HEK293 (cell line): ENCODE measurements at regions not wholly inside any gene's neighbourhood (a gene's known extent, or its start where the extent isn't known, plus 50 kb on each side); places are given as distances from the start of the nearest gene placed in this dataset.

Source experiments
- CTCF ChIP-seq: fragments of 450-650 bp; formaldehyde crosslinking; IDR thresholded peaks from 2 replicates; pipeline ENCODE4 v1.5.1; 2016; ENCODE audit warnings: missing biosample characterization, missing genetic modification characterization
- PRDM2 ChIP-seq: fragments of 450-650 bp; formaldehyde crosslinking; IDR thresholded peaks from 2 replicates; pipeline ENCODE4 v1.5.1; 2016; ENCODE audit warnings: missing biosample characterization, missing genetic modification characterization, borderline replicate concordance
- SP2 ChIP-seq: fragments of 450-650 bp; formaldehyde crosslinking; IDR thresholded peaks from 2 replicates; pipeline ENCODE4 v1.5.1; 2016; ENCODE audit warnings: missing biosample characterization, missing genetic modification characterization
- ZBTB7A ChIP-seq: fragments of 450-650 bp; formaldehyde crosslinking; IDR thresholded peaks from 2 replicates; pipeline ENCODE4 v1.5.1; 2016; ENCODE audit warnings: low read depth, missing biosample characterization, missing genetic modification characterization
- ZNF19 ChIP-seq: fragments of 450-650 bp; formaldehyde crosslinking; IDR thresholded peaks from 2 replicates; pipeline ENCODE4; 2016; ENCODE audit warnings: missing biosample characterization, missing genetic modification characterization, low read depth
- ZNF292 ChIP-seq: fragments of 450-650 bp; formaldehyde crosslinking; IDR thresholded peaks from 2 replicates; pipeline ENCODE4 v1.5.1; 2016; ENCODE audit warnings: low read depth, missing biosample characterization, missing genetic modification characterization, borderline replicate concordance
- ZNF645 ChIP-seq: fragments of 450-650 bp; formaldehyde crosslinking; IDR thresholded peaks from 2 replicates; pipeline ENCODE4; 2016; ENCODE audit warnings: missing biosample characterization, missing genetic modification characterization

GRCh38 chr4:110769578-110769977, 146.7 kb upstream of the PITX2 start:
- TF ChIP-seq CTCF (tag by site-specific recombination) (no peak), SP2 (tag by site-specific recombination) (no peak), ZNF645 (tag by site-specific recombination) (no peak), ZNF292 (no peak), PRDM2 (tag by site-specific recombination) (no peak), ZBTB7A (tag by site-specific recombination) (no peak), ZNF19 (tag by site-specific recombination) (no peak)
